Chondrocyte (in vitro differentiated cells): ENCODE measurements at regions not wholly inside any gene's neighbourhood (a gene's known extent, or its start where the extent isn't known, plus 50 kb on each side); places are given as distances from the start of the nearest gene placed in this dataset.

Source experiments
- DNase-seq: peaks from one replicate; pipeline ENCODE4 v3.0.0; 2021; ENCODE audit warnings: mixed read lengths, low spot score
- H3K27ac Mint-ChIP-seq: one replicate; pipeline ENCODE4 v1.8.0; 2021; ENCODE audit warnings: mild to moderate bottlenecking, moderate library complexity, mixed read lengths; ENCODE audit not compliant: unreplicated experiment
- H3K27me3 Mint-ChIP-seq: 2 replicates; pipeline ENCODE4 v1.8.0; 2021; ENCODE audit warnings: low read depth, mixed read lengths
- H3K36me3 Mint-ChIP-seq: 2 replicates; pipeline ENCODE4 v1.8.0; 2021; ENCODE audit warnings: low read depth, mixed read lengths
- H3K4me1 Mint-ChIP-seq: 2 replicates; pipeline ENCODE4 v1.8.0; 2021; ENCODE audit warnings: low read depth, mild to moderate bottlenecking, mixed read lengths
- H3K4me3 Mint-ChIP-seq: one replicate; pipeline ENCODE4 v1.8.0; 2021; ENCODE audit warnings: mild to moderate bottlenecking, moderate library complexity, mixed read lengths; ENCODE audit not compliant: unreplicated experiment
- H3K9me3 Mint-ChIP-seq: 2 replicates; pipeline ENCODE4 v1.8.0; 2021; ENCODE audit warnings: low read depth, mixed read lengths
- TF ChIP-seq, protein P1 (sequence below): fragments of 200-600 bp; sonication (generic); IDR thresholded peaks from 2 replicates; pipeline ENCODE4 v1.5.0; 2021; ENCODE audit warnings: antibody characterized with exemption, mild to moderate bottlenecking, moderate library complexity

DNA sequence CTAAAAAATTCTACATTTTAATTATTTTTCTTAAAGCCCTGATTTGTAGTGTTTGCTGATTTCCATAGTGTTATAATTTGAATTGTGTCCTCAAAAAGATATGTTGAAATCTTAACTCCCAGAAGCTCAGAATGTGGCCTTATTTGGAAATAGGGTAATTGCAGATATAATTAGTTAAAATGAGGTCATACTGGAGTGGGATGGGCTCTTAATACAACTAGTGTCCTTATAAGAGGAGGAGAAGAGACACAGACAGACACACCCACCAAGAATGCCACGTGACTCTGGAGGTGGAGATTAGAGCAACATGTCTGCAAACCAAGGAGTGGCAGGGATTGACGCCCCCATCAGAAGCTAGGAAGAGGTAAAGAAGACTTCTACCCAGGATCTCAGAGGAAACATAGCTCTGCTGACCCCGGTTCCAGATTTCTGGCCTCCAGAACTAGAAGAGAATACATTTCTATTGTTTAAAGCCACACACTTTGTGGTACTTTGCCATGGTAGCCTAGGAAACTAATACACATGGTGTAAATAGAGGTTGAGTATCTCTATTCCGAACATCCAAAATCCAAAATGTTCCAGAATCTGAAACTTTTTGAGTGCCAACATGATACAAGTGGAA, 70.5 kb upstream of the IRF2 start:
- H3K27ac Mint-ChIP-seq = no peak overlapping the region
- H3K36me3 Mint-ChIP-seq = no peaks in the 10 kb centered on the region

DNA sequence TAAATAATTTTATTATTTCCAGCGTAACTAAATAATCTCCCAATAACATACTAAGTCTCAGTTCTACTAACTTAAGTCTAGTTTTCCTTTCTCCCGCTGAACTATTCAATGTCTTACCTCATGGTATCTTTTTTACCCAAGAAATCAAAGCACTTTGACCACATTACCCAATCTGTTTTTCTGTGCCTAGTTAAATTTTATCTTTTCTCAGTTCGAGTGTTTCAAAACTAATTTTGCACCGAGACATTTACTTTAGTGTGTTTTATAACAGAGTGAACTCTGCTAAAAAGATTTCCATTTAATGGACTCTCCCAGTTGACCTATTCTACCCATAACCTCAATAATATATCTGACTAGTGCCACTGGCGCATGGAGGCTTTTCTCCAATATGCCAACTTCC, 67.6 kb upstream of the IRF2 start:
- H3K4me3 Mint-ChIP-seq = no peak overlapping the region
- H3K27ac Mint-ChIP-seq = no peak overlapping the region
- peaks cover 7% of the 10 kb centered on the region for H3K4me1 Mint-ChIP-seq
- TF ChIP-seq, protein P1, sequence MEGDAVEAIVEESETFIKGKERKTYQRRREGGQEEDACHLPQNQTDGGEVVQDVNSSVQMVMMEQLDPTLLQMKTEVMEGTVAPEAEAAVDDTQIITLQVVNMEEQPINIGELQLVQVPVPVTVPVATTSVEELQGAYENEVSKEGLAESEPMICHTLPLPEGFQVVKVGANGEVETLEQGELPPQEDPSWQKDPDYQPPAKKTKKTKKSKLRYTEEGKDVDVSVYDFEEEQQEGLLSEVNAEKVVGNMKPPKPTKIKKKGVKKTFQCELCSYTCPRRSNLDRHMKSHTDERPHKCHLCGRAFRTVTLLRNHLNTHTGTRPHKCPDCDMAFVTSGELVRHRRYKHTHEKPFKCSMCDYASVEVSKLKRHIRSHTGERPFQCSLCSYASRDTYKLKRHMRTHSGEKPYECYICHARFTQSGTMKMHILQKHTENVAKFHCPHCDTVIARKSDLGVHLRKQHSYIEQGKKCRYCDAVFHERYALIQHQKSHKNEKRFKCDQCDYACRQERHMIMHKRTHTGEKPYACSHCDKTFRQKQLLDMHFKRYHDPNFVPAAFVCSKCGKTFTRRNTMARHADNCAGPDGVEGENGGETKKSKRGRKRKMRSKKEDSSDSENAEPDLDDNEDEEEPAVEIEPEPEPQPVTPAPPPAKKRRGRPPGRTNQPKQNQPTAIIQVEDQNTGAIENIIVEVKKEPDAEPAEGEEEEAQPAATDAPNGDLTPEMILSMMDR = no peak
- H3K9me3 Mint-ChIP-seq = no peaks in the 10 kb centered on the region
- H3K27me3 Mint-ChIP-seq = no peaks in the 10 kb centered on the region
- DNase-seq = no peak
- no peaks in the 10 kb centered on the region for H3K36me3 Mint-ChIP-seq

More for the DNA sequence above, 70.5 kb upstream of the IRF2 start:
- Mint-ChIP-seq H3K27me3 (no peaks in the 10 kb centered on the region), H3K4me1 (peaks cover 12% of the 10 kb centered on the region), H3K4me3 (no peak overlapping the region), H3K9me3 (no peaks in the 10 kb centered on the region)
- DNase-seq = no peak
- TF ChIP-seq, protein P1 = no peak

DNA sequence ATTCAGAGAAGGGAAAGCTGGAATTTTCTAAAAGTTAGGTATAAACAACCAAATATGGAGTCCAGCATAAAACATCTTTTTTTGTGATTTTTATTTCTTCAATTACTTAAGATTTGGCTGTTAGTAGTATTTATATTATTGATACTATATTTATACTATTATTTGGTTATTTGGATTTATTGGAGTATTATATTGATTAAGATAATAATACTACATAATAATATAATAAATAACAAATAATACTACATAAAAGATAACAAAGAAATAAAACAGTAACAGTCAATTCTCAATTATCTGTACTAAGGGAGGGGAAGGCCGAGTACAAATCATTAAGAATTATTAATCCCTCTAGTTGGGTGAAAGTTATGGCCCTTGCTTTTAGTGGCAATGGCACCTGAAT, 66.0 kb upstream of the IRF2 start:
- H3K4me1 Mint-ChIP-seq = peaks cover 23% of the 10 kb centered on the region
- DNase-seq = no peak
- no peaks in the 10 kb centered on the region for H3K27me3 Mint-ChIP-seq
- H3K36me3 Mint-ChIP-seq = no peaks in the 10 kb centered on the region
- no peaks in the 10 kb centered on the region for H3K9me3 Mint-ChIP-seq
- H3K4me3 Mint-ChIP-seq = no peak overlapping the region
- no peak overlapping the region for H3K27ac Mint-ChIP-seq
- TF ChIP-seq, protein P1 = no peak

DNA sequence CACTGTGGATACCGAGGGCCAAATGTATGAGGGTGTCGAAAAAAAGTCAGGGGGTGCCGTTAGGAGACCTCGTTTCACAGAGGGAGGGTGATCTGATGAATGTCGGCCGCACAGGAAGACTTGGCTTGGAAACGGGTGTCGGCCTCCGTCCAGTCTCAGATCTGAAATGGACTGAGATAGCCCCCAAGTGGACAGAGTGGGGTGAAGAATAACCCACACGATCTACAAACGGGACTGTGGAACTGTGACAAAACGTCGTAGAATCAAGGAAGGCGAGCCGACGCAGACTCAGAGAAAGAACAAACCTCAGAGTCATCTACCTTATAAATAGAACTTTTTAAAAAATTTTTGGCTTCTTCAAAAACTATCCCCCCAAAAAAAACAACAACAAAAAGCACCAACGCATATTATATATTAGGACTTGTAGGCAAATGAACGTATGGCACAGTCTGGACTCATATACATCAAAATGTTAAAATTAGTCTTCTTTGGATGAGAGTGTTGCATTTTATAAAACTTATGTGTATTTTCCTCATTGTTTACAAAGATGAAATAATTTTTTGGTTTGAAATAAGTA, 63.8 kb upstream of the IRF2 start:
- Mint-ChIP-seq H3K36me3 (no peaks in the 10 kb centered on the region), H3K9me3 (no peaks in the 10 kb centered on the region), H3K4me1 (peaks cover 40% of the 10 kb centered on the region), H3K4me3 (peak overlapping the region; percentile 83), H3K27me3 (no peaks in the 10 kb centered on the region), H3K27ac (peak overlapping the region; percentile 87)
- DNase-seq = no peak
- TF ChIP-seq, protein P1 = peak; percentile 89

DNA sequence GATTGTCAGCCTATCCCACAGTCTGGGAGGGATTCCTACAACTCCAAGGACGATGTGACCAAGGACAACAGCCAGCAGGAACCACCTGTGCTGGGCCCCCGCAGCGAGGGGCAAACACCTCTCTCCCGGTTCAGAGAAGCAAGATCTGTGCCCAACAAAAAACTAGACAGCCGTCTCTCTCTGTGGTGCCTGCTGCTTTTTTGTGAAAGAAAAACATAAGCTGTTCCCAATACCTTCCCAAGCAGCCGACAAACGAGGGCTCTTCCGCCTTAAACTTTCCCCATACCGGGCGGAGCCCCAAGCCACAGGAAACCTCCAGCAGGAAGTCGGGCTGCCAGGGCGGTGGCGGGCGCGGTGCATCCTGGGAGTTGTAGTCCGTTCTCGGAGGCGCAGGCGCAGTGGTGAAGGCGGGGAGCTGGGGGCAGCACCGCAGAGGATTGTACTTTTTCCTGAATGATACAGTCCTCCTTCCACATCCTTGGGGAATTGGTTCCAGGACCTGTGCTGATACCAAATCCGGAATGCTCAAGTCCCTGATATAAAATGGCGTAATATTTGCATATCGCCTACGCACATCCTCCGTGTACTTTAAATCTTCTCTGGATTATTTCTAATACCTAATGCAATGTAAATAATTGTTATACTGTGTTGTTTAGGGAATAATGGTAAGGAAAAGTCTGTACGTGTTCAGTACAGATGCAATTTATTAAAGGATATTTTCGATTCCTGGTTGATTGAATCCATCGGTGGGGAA, 63.1 kb upstream of the IRF2 start:
- H3K27ac Mint-ChIP-seq = peak overlapping the region; percentile 87
- peaks cover 40% of the 10 kb centered on the region for H3K4me1 Mint-ChIP-seq
- peak; percentile 99 for DNase-seq
- no peaks in the 10 kb centered on the region for H3K27me3 Mint-ChIP-seq
- TF ChIP-seq, protein P1 = no peak
- peak overlapping the region; percentile 83 for H3K4me3 Mint-ChIP-seq
- no peaks in the 10 kb centered on the region for H3K36me3 Mint-ChIP-seq
- no peaks in the 10 kb centered on the region for H3K9me3 Mint-ChIP-seq
